ENCODE measurements at regions not wholly inside any gene's neighbourhood (a gene's known extent, or its start where the extent isn't known, plus 50 kb on each side); places are given as distances from the start of the nearest gene placed in this dataset.

- in situ Hi-C loops (cut with MboI; ENCODE audit: low sequenced_read_pairs) = no loop called here
- H3K9me3 ChIP-seq (ENCODE audit: control insufficient read depth, insufficient read depth, low read length) = no peaks in the 10 kb centered on the region
- H3K9me1 ChIP-seq (ENCODE audit: insufficient read depth, low read length) = no peaks in the 10 kb centered on the region; the same call in 1 of the 2 replicates
- no peak overlapping the region for H3K18ac ChIP-seq (ENCODE audit: low read depth, low read length)
- H4K91ac ChIP-seq (ENCODE audit: insufficient read depth, low read depth, low read length) = peak overlapping the region; percentile 15; the same call in 1 of the 2 replicates
- no peaks in the 10 kb centered on the region for H3K27me3 ChIP-seq (ENCODE audit: control insufficient read depth, insufficient read depth, low read length)
- no peak overlapping the region for H2AK5ac ChIP-seq (ENCODE audit: low read depth, low read length)
- peak overlapping the region in 1 of 2 experiments; percentile 19; a peak in 1 of 4 replicates for H4K8ac ChIP-seq (ENCODE audit: low read depth in 2 of 2, low read length in 2 of 2)
- peak overlapping the region; percentile 14; the same call in 1 of the 2 replicates for H3K4ac ChIP-seq (ENCODE audit: low read depth, low read length)
- no CpG with 5 or more reads among the region's 3 CpGs for WGBS, 2 experiments (ENCODE audit: extremely low coverage in 2 of 2, insufficient read length in 1 of 2)
- TF ChIP-seq MAZ (IDR thresholded peaks at IDR 0.05; ENCODE audit: borderline replicate concordance, low read depth, low read length) = no peak
- no peak for TF ChIP-seq CTCF (conservative IDR thresholded peaks at IDR 0.05; ENCODE audit: low read depth, low read length)
- TF ChIP-seq BHLHE40 (IDR thresholded peaks at IDR 0.05; ENCODE audit: low read depth, low read length) = no peak
- no peak for TF ChIP-seq MXI1 (IDR thresholded peaks at IDR 0.05; ENCODE audit: borderline replicate concordance, low read depth, low read length)
- TF ChIP-seq CHD1 (IDR thresholded peaks at IDR 0.05; ENCODE audit: low read depth, low read length) = no peak
- TF ChIP-seq FOS (IDR thresholded peaks at IDR 0.05; ENCODE audit: low read depth, low read length) = no peak
- no peak for TF ChIP-seq USF2 (IDR thresholded peaks at IDR 0.05; ENCODE audit: low read depth, low read length)
- no peak for TF ChIP-seq SMC3 (IDR thresholded peaks at IDR 0.05; ENCODE audit: low read depth, low read length)
- no peak for TF ChIP-seq RFX5 (IDR thresholded peaks at IDR 0.05; ENCODE audit: low read depth, low read length)
- no peak for TF ChIP-seq CEBPB (IDR thresholded peaks at IDR 0.05; ENCODE audit: low read depth, low read length)
- TF ChIP-seq NFE2L2 (IDR thresholded peaks at IDR 0.05; ENCODE audit: low read depth, low read length) = no peak
- no peak overlapping the region for H3K27ac ChIP-seq (ENCODE audit: insufficient read depth, low read length)
- peaks cover 2% of the 10 kb centered on the region; the same call in 1 of the 2 replicates for H3K4me1 ChIP-seq (ENCODE audit: control insufficient read depth, insufficient read depth, low read length)
- dilution Hi-C loops (cut with HindIII; ENCODE audit: low sequenced_read_pairs, unreplicated experiment) = no loop called here
- H2BK5ac ChIP-seq (ENCODE audit: low read depth, low read length, poor library complexity, severe bottlenecking) = no peak overlapping the region
- no peak overlapping the region for H3K9ac ChIP-seq (ENCODE audit: low read depth, low read length)
- H2AK9ac ChIP-seq (replicated peaks; ENCODE audit: low read depth, low read length, poor library complexity) = peak overlapping the region; percentile 35
- H3K4me2 ChIP-seq (ENCODE audit: low read depth, low read length) = no peak overlapping the region
- H2BK15ac ChIP-seq (ENCODE audit: low read depth, low read length) = peak overlapping the region; percentile 55; the same call in 2 of the 3 replicates
- POLR2A ChIA-PET (ENCODE audit: unreplicated experiment) = interaction anchor here (0.5 kb wide), 1 partner anchor 615 kb away, joined by 3 read pairs; no protein-coding TSS in a partner anchor
- peak overlapping the region; percentile 53 for H2BK20ac ChIP-seq (ENCODE audit: low read depth, low read length)
- no peak for ATAC-seq (ENCODE audit: low read depth)
- H3K36me3 ChIP-seq (ENCODE audit: control insufficient read depth, insufficient read depth, low read length) = no peaks in the 10 kb centered on the region
- no peak overlapping the region for H4K5ac ChIP-seq (ENCODE audit: low read depth, low read length)
- intact Hi-C loops (cut with micrococcal nuclease) = no loop called here
- H3K56ac ChIP-seq (ENCODE audit: extremely low read depth, insufficient read depth, low read length) = no peak overlapping the region
- peak; percentile 17 for DNase-seq
- H3K14ac ChIP-seq (replicated peaks; ENCODE audit: low read depth, low read length) = no peak overlapping the region
- no peak overlapping the region for H3K4me3 ChIP-seq (ENCODE audit: insufficient read depth, low read depth, low read length)
- H2BK120ac ChIP-seq (ENCODE audit: low read depth, low read length) = peak overlapping the region; percentile 33
- H2AFZ ChIP-seq (replicated peaks; ENCODE audit: low read length, poor library complexity) = no peak overlapping the region
- H3K79me1 ChIP-seq (ENCODE audit: low read depth in 1 of 2, low read length in 2 of 2) = no peaks in the 10 kb centered on the region
- no TSS peak for BruUV-seq (replicated peaks)
- H3K23ac ChIP-seq (ENCODE audit: low read depth, low read length) = no peak overlapping the region
- no peaks in the 10 kb centered on the region for H4K20me1 ChIP-seq (ENCODE audit: insufficient read depth, low read length)
- CTCF ChIA-PET = interaction anchor here (1.4 kb wide), 1 partner anchor 16 kb away, joined by 4 read pairs; no protein-coding TSS in a partner anchor
Measured at GRCh38 chr10:109203646-109204353, 719.5 kb downstream of the XPNPEP1 start.

All from IMR-90 (cell line).